Sigmoid colon (tissue), 4 donors: ENCODE measurements at regions not wholly inside any gene's neighbourhood (a gene's known extent, or its start where the extent isn't known, plus 50 kb on each side); places are given as distances from the start of the nearest gene placed in this dataset.
"Not testable (repeated sequence)": the region's sequence is repeated elsewhere in the genome, so short reads cannot be mapped to it uniquely, and the experiment has no call there.

Experiments used
- CTCF ChIP-seq, 4 experiments: fragments of 450-650 bp in 3 of 4; fragments of 200-600 bp in 1 of 4; IDR thresholded peaks; one replicate each; pipeline ENCODE4 v1.5.1; 2016 to 2019; ENCODE audit warnings: antibody characterized with exemption in 4 of 4, mild to moderate bottlenecking in 3 of 4, moderate library complexity in 2 of 4
- EP300 ChIP-seq, 4 donors: sonication (generic); formaldehyde crosslinking; IDR thresholded peaks; one replicate each; pipeline ENCODE4 v1.6.1; 2017; ENCODE audit warnings: antibody characterized with exemption in 4 of 4
- POLR2A ChIP-seq, 2 donors: fragments of 450-650 bp; IDR thresholded peaks; one replicate each; pipeline ENCODE4 v1.6.1; 2016; ENCODE audit warnings: antibody characterized with exemption in 2 of 2, mild to moderate bottlenecking in 2 of 2, moderate library complexity in 2 of 2
- POLR2AphosphoS5 ChIP-seq, 4 donors: sonication (generic); formaldehyde crosslinking; IDR thresholded peaks; one replicate each; pipeline ENCODE4 v1.6.1; 2017; ENCODE audit warnings: antibody characterized with exemption in 4 of 4

- not testable (repeated sequence) for TF ChIP-seq CTCF, POLR2AphosphoS5, POLR2A, EP300 (IDR thresholded peaks at IDR 0.05)
Observed at GRCh38 chr14:100000398-100000797, 64.8 kb upstream of the EVL start.
